HG03521 (cell line): ENCODE measurements at regions not wholly inside any gene's neighbourhood (a gene's known extent, or its start where the extent isn't known, plus 50 kb on each side); places are given as distances from the start of the nearest gene placed in this dataset.

Source experiments
- ATAC-seq: cut with Tn5 transposase; IDR thresholded peaks from one replicate; pipeline ENCODE4 v1.9.1; 2021; ENCODE audit warnings: mild to moderate bottlenecking, moderate library complexity; ENCODE audit not compliant: unreplicated experiment

DNA sequence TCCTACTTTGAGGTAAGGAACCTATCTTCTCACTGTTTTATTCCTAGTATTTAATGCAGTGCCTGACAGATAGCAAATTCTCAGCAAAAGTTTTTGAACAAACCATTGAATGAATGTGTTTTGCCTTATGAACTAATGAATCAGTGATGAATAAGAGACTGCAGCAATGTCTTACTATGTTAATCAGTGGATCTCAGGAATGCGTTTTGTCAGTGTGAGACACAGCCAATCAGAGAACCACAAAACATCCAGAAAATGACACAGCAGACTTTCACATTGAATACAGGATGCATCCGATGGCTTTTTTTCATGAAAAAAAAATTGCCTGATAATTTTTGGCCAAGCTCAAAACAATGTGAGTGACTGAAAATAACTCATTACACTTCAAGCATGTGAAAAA lies 270.5 kb downstream of the BMP2 start:
- ATAC-seq: no peak

GRCh38 chr20:7057611-7058010 lies 290.1 kb downstream of the BMP2 start:
- no peak for ATAC-seq

GRCh38 chr20:7078804-7079203 lies 311.3 kb downstream of the BMP2 start:
- ATAC-seq: no peak

DNA sequence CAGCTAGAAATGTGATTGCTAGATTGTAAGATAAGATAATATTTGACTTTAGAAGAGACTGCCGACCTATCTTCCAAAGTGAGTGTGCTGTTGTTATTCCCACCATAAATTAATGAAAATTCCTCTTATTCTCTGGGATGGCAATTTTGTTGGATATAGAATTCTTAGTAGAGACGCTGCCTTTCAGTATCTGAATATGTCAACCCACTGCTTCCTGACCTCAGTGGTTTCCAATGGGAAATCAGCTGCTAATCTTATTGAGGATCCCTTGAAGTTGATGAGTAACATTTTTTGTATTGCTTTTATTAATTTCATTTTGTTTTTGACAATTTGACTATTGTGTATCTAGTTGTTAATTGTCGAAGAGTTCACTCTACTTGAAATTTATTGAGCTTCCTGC lies 313.0 kb downstream of the BMP2 start:
- ATAC-seq: no peak

DNA sequence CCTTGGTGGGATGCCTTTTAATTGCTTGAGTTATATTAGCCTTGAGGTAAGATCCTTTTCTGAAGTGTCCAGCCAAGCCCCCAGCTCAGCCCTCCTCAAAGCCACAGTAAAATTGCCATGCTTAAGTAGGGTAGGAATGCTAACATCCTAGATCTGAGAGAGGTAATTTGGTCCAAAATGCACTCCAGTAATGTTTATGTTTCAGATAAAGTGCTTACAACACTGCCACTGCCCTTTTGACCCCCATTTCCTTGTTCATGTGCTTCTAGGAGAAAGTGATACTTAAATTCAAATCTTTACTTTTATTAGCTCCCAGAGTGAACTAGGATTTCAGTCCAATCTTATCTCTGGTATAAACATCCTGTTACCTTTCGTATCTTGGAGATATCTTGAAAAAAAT lies 318.0 kb downstream of the BMP2 start:
- no peak for ATAC-seq

- ATAC-seq: no peak
These were observed 320.3 kb downstream of the BMP2 start for GRCh38 chr20:7087803-7088202.

DNA sequence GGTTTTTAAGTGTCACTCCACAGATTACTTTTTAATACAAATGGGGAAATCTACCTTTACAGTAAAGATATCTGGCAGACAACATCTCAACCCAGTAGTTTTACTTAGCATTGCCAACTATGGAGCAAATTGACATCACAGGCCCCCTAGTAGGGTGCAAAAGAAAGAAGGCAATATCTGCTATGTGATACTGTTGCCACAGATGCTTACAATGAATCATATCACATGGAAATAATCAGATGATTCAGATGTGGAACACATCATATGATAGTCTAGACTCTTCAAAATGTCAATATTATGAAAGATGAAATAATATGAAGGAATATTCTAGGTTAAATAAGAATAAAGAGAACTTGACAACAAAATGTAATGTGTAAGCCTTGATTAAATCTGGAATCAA lies 322.5 kb downstream of the BMP2 start:
- ATAC-seq: no peak

- no peak for ATAC-seq
These were observed 323.3 kb downstream of the BMP2 start for GRCh38 chr20:7090811-7091210.

GRCh38 chr20:7091655-7092054 lies 324.2 kb downstream of the BMP2 start:
- ATAC-seq: no peak

- no peak for ATAC-seq
These were observed 327.0 kb downstream of the BMP2 start for GRCh38 chr20:7094438-7094997.

- ATAC-seq: no peak
These were observed 339.4 kb downstream of the BMP2 start for GRCh38 chr20:7106910-7107309.

DNA sequence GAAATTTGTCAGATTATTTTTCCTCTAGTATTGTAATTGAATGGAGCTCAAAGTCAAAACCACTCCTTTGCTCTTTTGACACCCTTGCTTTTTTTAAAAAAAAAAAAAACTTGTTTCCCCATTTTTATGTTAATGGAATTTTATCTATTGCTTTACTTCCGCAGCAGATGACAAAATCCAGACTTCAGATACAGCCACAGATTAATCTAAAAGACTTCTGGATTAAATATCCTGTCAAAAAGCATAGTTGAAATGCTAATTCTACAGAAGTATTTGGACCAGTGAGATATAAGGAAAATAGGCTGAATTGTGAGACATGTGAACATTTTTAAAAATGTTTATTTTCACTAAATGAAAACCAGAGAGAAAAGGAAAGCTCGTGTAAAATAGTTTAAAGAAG lies 341.4 kb downstream of the BMP2 start:
- no peak for ATAC-seq

GRCh38 chr20:7113577-7114466 lies 346.3 kb downstream of the BMP2 start:
- no peak for ATAC-seq

GRCh38 chr20:7123457-7123856 lies 356.0 kb downstream of the BMP2 start:
- no peak for ATAC-seq

- no peak for ATAC-seq
These were observed 356.6 kb downstream of the BMP2 start for GRCh38 chr20:7124120-7124519.

DNA sequence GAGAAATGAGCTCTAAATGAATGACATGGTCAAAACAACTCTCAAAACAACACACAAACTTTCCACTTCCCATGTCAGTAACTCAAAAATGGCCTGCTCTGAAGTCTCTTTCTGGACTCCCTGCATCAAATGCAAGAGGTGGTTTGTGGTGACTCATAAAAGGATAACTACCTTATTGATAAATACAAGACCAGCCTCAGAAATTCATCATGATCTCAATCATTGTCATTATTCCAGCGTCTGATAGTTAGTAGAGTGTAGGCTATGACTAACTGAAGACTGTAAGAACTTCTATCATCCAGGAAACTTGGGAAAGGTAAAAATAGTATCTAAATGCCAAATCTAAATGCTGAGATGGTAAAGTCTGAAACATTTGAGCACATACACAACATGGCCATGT lies 369.4 kb downstream of the BMP2 start:
- no peak for ATAC-seq

- ATAC-seq: peak; percentile 77
These were observed 370.1 kb downstream of the BMP2 start for GRCh38 chr20:7137395-7138151.

DNA sequence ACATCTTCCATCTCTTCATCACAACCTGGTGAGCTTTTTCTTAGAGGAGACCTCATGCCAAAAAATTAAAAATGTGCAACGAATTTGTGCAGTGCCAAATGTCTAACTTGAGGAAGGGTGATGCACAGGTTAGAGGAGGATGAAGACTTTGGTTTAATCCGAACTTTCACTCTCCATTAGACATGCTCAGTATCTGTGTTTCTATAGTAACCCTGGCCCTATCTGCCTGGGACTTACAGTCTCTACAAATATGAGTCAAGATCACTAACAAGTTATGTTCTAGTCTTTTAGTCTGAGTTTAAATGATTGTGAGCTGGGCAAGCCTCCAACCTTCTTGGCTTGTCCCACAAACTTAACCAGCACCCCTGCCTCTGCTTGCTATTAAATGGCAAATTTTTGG lies 377.0 kb downstream of the BMP2 start:
- no peak for ATAC-seq

- no peak for ATAC-seq
These were observed 379.2 kb downstream of the BMP2 start for GRCh38 chr20:7146552-7147219.

GRCh38 chr20:7147220-7147601 lies 379.7 kb downstream of the BMP2 start:
- no peak for ATAC-seq

GRCh38 chr20:7151676-7152470 lies 384.4 kb downstream of the BMP2 start:
- ATAC-seq: no peak
